Spleen (tissue), 11 donors: ENCODE measurements at regions not wholly inside any gene's neighbourhood (a gene's known extent, or its start where the extent isn't known, plus 50 kb on each side); places are given as distances from the start of the nearest gene placed in this dataset.

Source experiments
- DNase-seq: peaks from one replicate; pipeline ENCODE4 v3.0.0-alpha.2; 2020
- H3K27ac ChIP-seq, 8 donors: fragments of 200-600 bp; sonication (generic) in 7 of 8; 1 replicate in 4 of 8; 2 replicates in 4 of 8; pipeline versions ENCODE4 v1.5.0 to v1.8.0; 2016 to 2021; ENCODE audit warnings: inconsistent platforms in 4 of 8, mild to moderate bottlenecking in 4 of 8, moderate library complexity in 1 of 8
- H3K27me3 ChIP-seq, 7 donors: fragments of 200-600 bp; sonication (generic) in 6 of 7; replicated peaks in 1 of 7; 1 replicate in 4 of 7; 2 replicates in 3 of 7; pipeline versions ENCODE4 v1.5.0 to v1.8.0; 2016 to 2021; ENCODE audit warnings: inconsistent platforms in 3 of 7, mild to moderate bottlenecking in 1 of 7
- H3K36me3 ChIP-seq, 6 donors: fragments of 200-600 bp; sonication (generic) in 5 of 6; 1 replicate in 4 of 6; 2 replicates in 2 of 6; pipeline versions ENCODE4 v1.5.0 to v1.8.0; 2016 to 2021; ENCODE audit warnings: inconsistent platforms in 2 of 6
- H3K4me1 ChIP-seq, 6 donors: fragments of 200-600 bp; sonication (generic) in 5 of 6; 1 replicate in 3 of 6; 2 replicates in 3 of 6; pipeline versions ENCODE4 v1.5.0 to v1.8.0; 2016 to 2021; ENCODE audit warnings: inconsistent platforms in 3 of 6
- H3K4me3 ChIP-seq, 8 donors: fragments of 200-600 bp; sonication (generic) in 7 of 8; 1 replicate in 4 of 8; 2 replicates in 4 of 8; pipeline versions ENCODE4 v1.5.0 to v1.8.0; 2016 to 2021; ENCODE audit warnings: inconsistent platforms in 4 of 8, mild to moderate bottlenecking in 4 of 8, moderate library complexity in 2 of 8
- H3K9me3 ChIP-seq, 8 donors: fragments of 200-600 bp; sonication (generic) in 7 of 8; 1 replicate in 4 of 8; 2 replicates in 4 of 8; pipeline versions ENCODE4 v1.5.0 to v1.8.0; 2016 to 2021; ENCODE audit warnings: inconsistent platforms in 4 of 8
- CTCF ChIP-seq, 11 experiments: fragments of 200-600 bp in 7 of 11; fragments of 450-650 bp in 4 of 11; sonication (generic) in 4 of 11; IDR thresholded peaks in 8 of 11; conservative IDR thresholded peaks in 3 of 11; 1 replicate in 7 of 11; 2 replicates in 4 of 11; pipeline versions ENCODE4 v1.4.0 to v1.8.0; 2016 to 2021; ENCODE audit warnings: antibody characterized with exemption in 11 of 11, inconsistent platforms in 4 of 11, mild to moderate bottlenecking in 1 of 11
- POLR2A ChIP-seq, 3 donors: fragments of 450-650 bp; IDR thresholded peaks; one replicate each; pipeline ENCODE4 v1.5.1; 2017; ENCODE audit warnings: antibody characterized with exemption in 3 of 3, mild to moderate bottlenecking in 1 of 3
- POLR2AphosphoS5 ChIP-seq, 3 donors: sonication (generic); formaldehyde crosslinking; IDR thresholded peaks; one replicate each; pipeline ENCODE4 v1.5.1; 2017; ENCODE audit warnings: antibody characterized with exemption in 3 of 3
- WGBS, 5 donors: extraction: QIAGEN DNeasy Blood & Tissue Kit in 3 of 5; methylation state at CpG; one replicate each; pipeline versions ENCODE4 v1.1.5 to v1.1.7; 2013 to 2018; 5-methylcytosine and 5-hydroxymethylcytosine counted together
- intact Hi-C: fragments of 100-400 bp; cut with DNase I; formaldehyde crosslinking; loops from one replicate; pipeline ENCODE4 v1.15.0; 2023; ENCODE audit warnings: low total_unique reads
- donor health status: healthy with polysubstance abuse.
- donor health status: DM: no; HTN: no; CAD: no; lungs with moderate emphysema.
- donor health status: DM: no; HTN: no; CAD: no.
- donor health status: Bipolar disorder and iron deficiency.
- donor health status: healthy.
- donor health status: DM: no; HTN: no; CAD: no.
- donor health status: DM: yes; HTN: yes; CAD: no.

DNA sequence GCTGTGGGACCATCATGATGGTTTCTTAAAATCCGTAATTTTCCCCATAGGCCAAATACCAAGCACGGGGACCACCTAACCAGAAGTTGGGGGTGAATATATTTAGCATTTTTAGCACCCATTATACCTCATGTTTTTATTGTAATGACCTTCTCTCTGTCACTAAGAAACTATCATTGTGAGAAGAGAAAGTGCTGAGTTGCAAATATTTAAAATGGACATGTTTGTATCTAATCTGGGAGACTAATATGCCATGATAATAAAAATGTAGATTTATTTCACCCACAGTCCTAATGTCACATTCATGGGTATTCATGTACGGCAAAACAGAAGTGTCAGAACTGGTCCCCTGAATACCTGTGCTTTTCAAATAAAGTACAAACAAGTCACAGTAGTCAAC, 398.9 kb upstream of the NR2F2 start:
- Histone ChIP-seq H3K9me3 (peaks cover 0 to 6% (median 0%) of the 10 kb centered on the region in 8 donors), H3K27ac (no peak overlapping the region), H3K27me3 (no peaks in the 10 kb centered on the region), H3K36me3 (no peaks in the 10 kb centered on the region), H3K4me1 (peaks cover 0 to 6% (median 0%) of the 10 kb centered on the region in 6 donors), H3K4me3 (no peak overlapping the region)
- DNase-seq: no peak
- TF ChIP-seq POLR2A (IDR thresholded peaks at IDR 0.05): no peak
- TF ChIP-seq CTCF (IDR thresholded peaks at IDR 0.05 in 8 of 11, conservative IDR thresholded peaks at IDR 0.05 in 3 of 11): no peak
- no peak for TF ChIP-seq POLR2AphosphoS5 (IDR thresholded peaks at IDR 0.05)
- intact Hi-C loops: no loop called here
- 85 to 95% (median 91%) methylated on average over 3 of the region's 3 CpGs for WGBS, 5 donors

- Histone ChIP-seq H3K9me3 (peaks cover 0 to 6% (median 0%) of the 10 kb centered on the region in 8 donors), H3K27me3 (no peaks in the 10 kb centered on the region), H3K27ac (no peak overlapping the region), H3K36me3 (no peaks in the 10 kb centered on the region), H3K4me1 (peaks cover 0 to 6% (median 0%) of the 10 kb centered on the region in 6 donors), H3K4me3 (no peak overlapping the region)
- intact Hi-C loops: no loop called here
- no peak for DNase-seq
- no peak for TF ChIP-seq CTCF (IDR thresholded peaks at IDR 0.05 in 8 of 11, conservative IDR thresholded peaks at IDR 0.05 in 3 of 11)
- no peak for TF ChIP-seq POLR2A (IDR thresholded peaks at IDR 0.05)
- no peak for TF ChIP-seq POLR2AphosphoS5 (IDR thresholded peaks at IDR 0.05)
- WGBS, 5 donors: 90 to 98% (median 91%) methylated on average over 2 of the region's 2 CpGs
Observed at GRCh38 chr15:95932141-95932540, 398.4 kb upstream of the NR2F2 start.

DNA sequence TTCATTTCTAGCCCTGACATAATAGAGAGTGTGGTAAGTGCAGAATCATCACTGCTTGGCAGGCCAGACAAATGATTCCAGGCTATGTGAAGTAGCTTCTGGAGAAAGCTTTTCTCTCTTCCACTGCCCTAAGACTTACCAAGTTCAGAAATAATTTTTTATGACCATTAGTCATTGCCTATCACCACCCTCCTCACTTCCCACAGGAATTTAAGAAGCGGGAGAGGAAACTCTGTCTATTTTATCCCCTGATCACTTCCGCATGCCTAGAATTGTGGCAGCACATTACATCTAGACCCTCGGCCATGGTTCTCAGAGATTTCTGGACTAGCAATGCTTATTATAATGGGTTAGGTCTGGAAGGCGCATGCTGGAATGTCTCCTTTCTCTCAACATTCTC, 397.8 kb upstream of the NR2F2 start:
- H3K9me3 ChIP-seq: peaks cover 0 to 6% (median 0%) of the 10 kb centered on the region in 8 donors
- H3K4me1 ChIP-seq: peaks cover 0 to 6% (median 0%) of the 10 kb centered on the region in 6 donors
- H3K27me3 ChIP-seq: no peaks in the 10 kb centered on the region
- TF ChIP-seq POLR2AphosphoS5 (IDR thresholded peaks at IDR 0.05) (no peak), POLR2A (IDR thresholded peaks at IDR 0.05) (no peak), CTCF (IDR thresholded peaks at IDR 0.05 in 8 of 11, conservative IDR thresholded peaks at IDR 0.05 in 3 of 11) (no peak)
- no peak overlapping the region for H3K4me3 ChIP-seq
- H3K27ac ChIP-seq: no peak overlapping the region
- DNase-seq: no peak
- WGBS, 5 donors: 80 to 95% (median 90%) methylated on average over 4 of the region's 4 CpGs
- intact Hi-C loops: no loop called here
- no peaks in the 10 kb centered on the region for H3K36me3 ChIP-seq

DNA sequence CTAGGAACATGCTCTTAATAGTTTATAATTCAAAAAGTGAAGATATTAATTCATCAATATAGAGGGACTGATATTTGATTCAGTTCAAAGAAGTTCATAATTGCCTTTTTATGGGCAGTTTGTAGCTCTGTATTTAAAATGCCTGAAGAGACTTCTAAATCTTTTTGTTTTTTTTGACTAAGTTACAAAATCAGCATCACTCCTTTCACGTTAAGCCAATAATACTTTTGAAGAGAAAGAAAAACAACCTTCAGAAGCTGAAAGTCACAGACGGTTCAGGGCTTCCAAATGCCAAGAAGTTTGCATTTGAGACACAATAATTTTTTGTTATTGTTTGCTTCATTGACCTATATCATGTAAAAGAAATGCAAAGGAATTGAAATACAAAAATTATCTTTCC, 394.6 kb upstream of the NR2F2 start:
- 79 to 92% (median 88%) methylated on average over 2 of the region's 2 CpGs for WGBS, 5 donors
- H3K4me1 ChIP-seq: no peaks in the 10 kb centered on the region
- DNase-seq: no peak

More for the DNA sequence above, 394.6 kb upstream of the NR2F2 start:
- H3K9me3 ChIP-seq: peaks cover 0 to 6% (median 0%) of the 10 kb centered on the region in 8 donors
- no peaks in the 10 kb centered on the region for H3K27me3 ChIP-seq
- TF ChIP-seq POLR2AphosphoS5 (IDR thresholded peaks at IDR 0.05) (no peak), POLR2A (IDR thresholded peaks at IDR 0.05) (no peak), CTCF (IDR thresholded peaks at IDR 0.05 in 8 of 11, conservative IDR thresholded peaks at IDR 0.05 in 3 of 11) (no peak)
- no peaks in the 10 kb centered on the region for H3K36me3 ChIP-seq
- intact Hi-C loops: no loop called here
- no peak overlapping the region for H3K4me3 ChIP-seq
- no peak overlapping the region for H3K27ac ChIP-seq
